HEK293 (cell line): ENCODE measurements at regions not wholly inside any gene's neighbourhood (a gene's known extent, or its start where the extent isn't known, plus 50 kb on each side); places are given as distances from the start of the nearest gene placed in this dataset.
"Not testable (repeated sequence)": the region's sequence is repeated elsewhere in the genome, so short reads cannot be mapped to it uniquely, and the experiment has no call there.

Source experiments
- CTCF ChIA-PET: fragments of 350-600 bp; formaldehyde crosslinking; extraction: SDS; loops from one replicate; lab custom pipeline; 2021; ENCODE audit warnings: antibody characterized with exemption; lab: Yijun Ruan, JAX
- POLR2A ChIA-PET: fragments of 300-600 bp; formaldehyde crosslinking; extraction: SDS; loops from one replicate; lab custom pipeline; 2020; ENCODE audit warnings: antibody characterized with exemption, inconsistent platforms; lab: Yijun Ruan, JAX
- H3K27ac ChIP-seq: fragments of 200-500 bp; sonication (Bioruptor generic); 2 replicates; pipeline ENCODE4 v1.5.1; 2014; ENCODE audit warnings: low read depth, low read length, control low read depth, inconsistent platforms; ENCODE audit errors: extremely low read depth
- H3K36me3 ChIP-seq, 2 experiments: fragments of 200-500 bp in 1 of 2; sonication (Bioruptor generic) in 1 of 2; 1 replicate in 1 of 2; 2 replicates in 1 of 2; pipeline ENCODE4 v1.5.1; 2014 to 2017; ENCODE audit warnings: inconsistent platforms in 2 of 2, low read length in 2 of 2; ENCODE audit not compliant: control insufficient read depth in 2 of 2, insufficient read depth in 1 of 2
- H3K4me1 ChIP-seq: fragments of 200-500 bp; sonication (Bioruptor generic); 2 replicates; pipeline ENCODE4 v1.5.1; 2014; ENCODE audit warnings: mild to moderate bottlenecking, low read length, inconsistent platforms; ENCODE audit not compliant: control insufficient read depth, insufficient read depth
- H3K4me3 ChIP-seq: 2 replicates; pipeline ENCODE4 v1.5.1; 2011; ENCODE audit warnings: low read depth, mild to moderate bottlenecking, control low read depth, low read length, moderate library complexity
- H3K9me3 ChIP-seq: fragments of 200-500 bp; sonication (Bioruptor generic); 2 replicates; pipeline ENCODE4 v1.5.1; 2014; ENCODE audit warnings: low read depth, low read length, inconsistent platforms; ENCODE audit not compliant: control insufficient read depth, insufficient read depth
- BCL11A ChIP-seq: fragments of 450-650 bp; formaldehyde crosslinking; IDR thresholded peaks from 2 replicates; pipeline ENCODE4 v1.5.1; 2016; ENCODE audit warnings: low read depth, missing biosample characterization, missing genetic modification characterization
- BCL11B ChIP-seq: fragments of 450-650 bp; formaldehyde crosslinking; IDR thresholded peaks from 2 replicates; pipeline ENCODE4 v1.5.1; 2016; ENCODE audit warnings: low read depth, missing biosample characterization, missing genetic modification characterization
- KLF8 ChIP-seq: fragments of 450-650 bp; formaldehyde crosslinking; IDR thresholded peaks from 2 replicates; pipeline ENCODE4 v1.5.1; 2016; ENCODE audit warnings: missing biosample characterization, missing genetic modification characterization
- OSR2 ChIP-seq: fragments of 450-650 bp; formaldehyde crosslinking; IDR thresholded peaks from 2 replicates; pipeline ENCODE4 v1.5.1; 2016; ENCODE audit warnings: missing biosample characterization, missing genetic modification characterization
- SP3 ChIP-seq: fragments of 450-650 bp; formaldehyde crosslinking; IDR thresholded peaks from 2 replicates; pipeline ENCODE4 v1.5.1; 2016; ENCODE audit warnings: missing biosample characterization, missing genetic modification characterization
- ZBTB17 ChIP-seq: fragments of 450-650 bp; formaldehyde crosslinking; IDR thresholded peaks from 2 replicates; pipeline ENCODE4 v1.5.1; 2016; ENCODE audit warnings: missing biosample characterization, missing genetic modification characterization
- ZNF174 ChIP-seq: fragments of 450-650 bp; formaldehyde crosslinking; IDR thresholded peaks from 2 replicates; pipeline ENCODE4 v1.5.0; 2017; ENCODE audit warnings: missing biosample characterization, mild to moderate bottlenecking, missing genetic modification characterization
- ZNF248 ChIP-seq: fragments of 450-650 bp; formaldehyde crosslinking; IDR thresholded peaks from 2 replicates; pipeline ENCODE4 v1.5.1; 2017; ENCODE audit warnings: missing biosample characterization, missing genetic modification characterization
- ZNF324 ChIP-seq: fragments of 450-650 bp; formaldehyde crosslinking; IDR thresholded peaks from 2 replicates; pipeline ENCODE4 v1.5.1; 2016; ENCODE audit warnings: missing biosample characterization, missing genetic modification characterization
- ZNF341 ChIP-seq: fragments of 450-650 bp; formaldehyde crosslinking; IDR thresholded peaks from 2 replicates; pipeline ENCODE4; 2016; ENCODE audit warnings: low read depth, missing biosample characterization, missing genetic modification characterization
- ZNF529 ChIP-seq: fragments of 450-650 bp; formaldehyde crosslinking; IDR thresholded peaks from 2 replicates; pipeline ENCODE4 v1.5.1; 2017; ENCODE audit warnings: missing genetic modification characterization, missing biosample characterization; ENCODE audit not compliant: insufficient replicate concordance
- ZNF530 ChIP-seq: fragments of 450-650 bp; formaldehyde crosslinking; IDR thresholded peaks from 2 replicates; pipeline ENCODE4 v1.5.1; 2016; ENCODE audit warnings: low read depth, missing biosample characterization, missing genetic modification characterization
- ZNF623 ChIP-seq: fragments of 450-650 bp; formaldehyde crosslinking; IDR thresholded peaks from 2 replicates; pipeline ENCODE4 v1.5.1; 2016; ENCODE audit warnings: missing biosample characterization, missing genetic modification characterization
- ZNF785 ChIP-seq: fragments of 450-650 bp; formaldehyde crosslinking; IDR thresholded peaks from 2 replicates; pipeline ENCODE4 v1.5.1; 2016; ENCODE audit warnings: missing biosample characterization, missing genetic modification characterization
- ZNF791 ChIP-seq: fragments of 450-650 bp; formaldehyde crosslinking; IDR thresholded peaks from 2 replicates; pipeline ENCODE4 v1.5.1; 2016; ENCODE audit warnings: missing biosample characterization, missing genetic modification characterization
- ZSCAN30 ChIP-seq: fragments of 450-650 bp; IDR thresholded peaks from 2 replicates; pipeline ENCODE4 v1.5.1; 2018; ENCODE audit warnings: missing biosample characterization, mild to moderate bottlenecking, missing genetic modification characterization, moderate library complexity
- TF ChIP-seq, protein P1 (sequence below): fragments of 450-650 bp; formaldehyde crosslinking; IDR thresholded peaks from 2 replicates; pipeline ENCODE4 v1.5.1; 2016; ENCODE audit warnings: missing biosample characterization, missing genetic modification characterization
- TF ChIP-seq, protein P2 (sequence below): fragments of 450-650 bp; formaldehyde crosslinking; IDR thresholded peaks from 2 replicates; pipeline ENCODE4 v1.5.1; 2016; ENCODE audit warnings: missing biosample characterization, missing genetic modification characterization
- TF ChIP-seq, protein P3 (sequence below): fragments of 450-650 bp; IDR thresholded peaks from 2 replicates; pipeline ENCODE4 v1.5.1; 2018; ENCODE audit warnings: missing biosample characterization, mild to moderate bottlenecking, missing genetic modification characterization
- TF ChIP-seq, protein P4 (sequence below): fragments of 450-650 bp; formaldehyde crosslinking; IDR thresholded peaks from 2 replicates; pipeline ENCODE4 v1.5.1; 2016; ENCODE audit warnings: missing biosample characterization, missing genetic modification characterization

DNA sequence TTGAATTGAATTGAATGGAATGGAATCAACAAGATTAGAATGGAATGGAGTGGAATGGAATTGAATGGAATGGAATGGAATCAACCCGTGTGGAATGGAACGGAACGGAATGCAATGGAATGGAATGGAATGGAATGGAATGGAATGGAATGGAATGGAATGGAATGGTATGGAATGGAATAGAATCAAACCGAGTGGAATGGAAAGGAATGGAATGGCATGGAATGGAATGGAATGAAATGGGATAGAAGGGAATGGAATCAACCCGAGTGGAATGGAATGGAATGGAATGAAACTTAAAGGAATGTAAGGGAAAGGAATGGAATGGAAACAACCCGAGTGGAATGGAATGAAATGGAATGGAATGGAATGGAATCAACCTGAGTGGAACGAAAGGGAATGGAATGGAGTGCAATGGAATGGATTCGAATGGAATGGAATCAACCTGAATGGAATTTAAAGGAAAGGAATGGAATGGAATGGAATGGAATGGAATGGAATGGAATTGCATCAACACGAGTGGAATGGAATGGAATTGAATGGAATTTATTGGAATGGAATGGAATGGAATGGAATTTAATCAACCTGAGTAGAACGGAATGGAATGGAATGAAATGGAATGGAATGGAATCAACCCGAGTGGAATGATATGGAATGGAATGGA is 1146.6 kb downstream of the RPIA start (continued):
- TF ChIP-seq, protein P1, sequence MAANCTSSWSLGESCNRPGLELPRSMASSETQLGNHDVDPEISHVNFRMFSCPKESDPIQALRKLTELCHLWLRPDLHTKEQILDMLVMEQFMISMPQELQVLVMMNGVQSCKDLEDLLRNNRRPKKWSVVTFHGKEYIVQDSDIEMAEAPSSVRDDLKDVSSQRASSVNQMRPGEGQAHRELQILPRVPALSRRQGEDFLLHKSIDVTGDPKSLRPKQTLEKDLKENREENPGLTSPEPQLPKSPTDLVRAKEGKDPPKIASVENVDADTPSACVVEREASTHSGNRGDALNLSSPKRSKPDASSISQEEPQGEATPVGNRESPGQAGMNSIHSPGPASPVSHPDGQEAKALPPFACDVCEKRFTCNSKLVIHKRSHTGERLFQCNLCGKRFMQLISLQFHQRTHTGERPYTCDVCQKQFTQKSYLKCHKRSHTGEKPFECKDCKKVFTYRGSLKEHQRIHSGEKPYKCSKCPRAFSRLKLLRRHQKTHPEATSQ (tag by site-specific recombination), result no peak
- no peak for TF ChIP-seq ZSCAN30 (tag by site-specific recombination)
- TF ChIP-seq ZNF529 (tag by site-specific recombination), result no peak
- TF ChIP-seq ZNF791 (tag by site-specific recombination), result no peak
- no peak for TF ChIP-seq OSR2
- TF ChIP-seq ZNF785, result no peak

DNA sequence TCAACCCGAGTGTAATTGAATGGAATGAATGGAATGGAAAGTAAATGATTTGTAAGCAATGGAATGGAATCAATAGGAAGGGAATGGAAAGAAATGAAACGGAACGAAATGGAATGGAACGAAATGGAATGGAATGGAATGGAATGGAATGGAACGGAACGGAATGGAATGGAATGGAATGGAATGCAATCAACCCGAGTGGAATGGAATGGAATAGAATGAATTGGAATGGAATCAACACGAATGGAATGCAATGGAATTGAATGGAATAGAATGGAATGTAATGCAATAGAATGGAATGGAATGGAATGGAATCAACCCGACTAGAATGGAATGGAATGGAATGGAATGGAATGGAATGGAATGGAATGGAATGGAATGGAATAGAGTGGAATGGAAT is 1148.7 kb downstream of the RPIA start:
- H3K9me3 ChIP-seq, POLR2A ChIA-PET, H3K4me3 ChIP-seq, CTCF ChIA-PET, H3K27ac ChIP-seq, H3K4me1 ChIP-seq, H3K36me3 ChIP-seq: not testable (repeated sequence)

DNA sequence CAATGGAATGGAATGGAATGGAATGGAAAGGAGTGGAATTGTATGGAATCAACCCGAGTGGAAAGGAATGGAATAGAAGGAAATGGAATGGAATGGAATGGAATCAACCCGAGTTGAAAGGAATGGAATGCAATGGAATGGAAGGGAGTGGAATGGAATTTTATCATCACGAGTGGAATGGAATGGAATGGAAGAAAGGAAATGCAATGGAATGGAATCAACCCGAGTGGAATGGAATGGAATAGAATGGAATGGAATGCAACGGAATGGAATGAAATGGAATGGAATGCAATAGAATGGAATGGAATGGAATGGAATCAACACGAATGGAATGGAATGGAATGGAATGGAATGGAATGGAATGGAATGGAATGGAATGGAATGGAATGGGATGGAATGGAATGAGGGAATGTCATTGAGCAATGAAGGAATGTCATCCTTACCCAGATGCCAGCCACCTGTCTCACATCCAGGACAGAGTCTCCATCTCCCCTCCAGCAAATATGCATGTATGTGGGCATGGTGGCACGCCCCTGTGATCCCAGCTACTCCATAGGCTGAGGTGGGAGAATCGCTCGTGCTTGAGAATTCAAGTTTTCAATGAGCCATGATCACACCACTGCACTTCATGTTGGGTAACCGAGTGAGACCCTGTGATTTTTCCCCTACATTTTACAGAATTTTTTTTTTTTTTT is 1149.5 kb downstream of the RPIA start:
- POLR2A ChIA-PET, H3K4me3 ChIP-seq, H3K36me3 ChIP-seq, H3K4me1 ChIP-seq, CTCF ChIA-PET, H3K9me3 ChIP-seq, H3K27ac ChIP-seq: not testable (repeated sequence)

DNA sequence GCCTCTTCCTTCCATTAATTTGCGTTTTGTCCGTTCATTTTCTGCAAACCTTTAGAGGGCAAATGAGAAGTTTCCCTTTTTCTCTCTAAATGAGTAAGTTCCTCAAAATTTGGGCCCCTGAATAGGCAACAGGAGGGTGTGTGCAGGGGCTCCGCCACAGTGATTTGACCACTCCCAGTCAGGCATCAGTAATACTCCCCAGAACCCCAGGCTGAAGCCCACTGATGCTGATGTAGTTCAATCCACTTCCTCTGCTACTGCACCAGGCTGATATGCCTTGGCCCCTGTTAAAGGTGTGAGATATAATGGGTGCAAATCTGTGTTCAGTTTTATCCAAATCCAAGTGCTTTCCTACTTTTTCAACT is 1150.0 kb downstream of the RPIA start:
- Histone ChIP-seq H3K4me1 (no peaks in the 10 kb centered on the region), H3K36me3 (no peaks in the 10 kb centered on the region), H3K27ac (no peak overlapping the region), H3K9me3 (peaks cover 3% of the 10 kb centered on the region; the same call in 1 of the 2 replicates), H3K4me3 (no peak overlapping the region)
- ChIA-PET CTCF (no interaction called here), POLR2A (no interaction called here)
- TF ChIP-seq, protein P2, sequence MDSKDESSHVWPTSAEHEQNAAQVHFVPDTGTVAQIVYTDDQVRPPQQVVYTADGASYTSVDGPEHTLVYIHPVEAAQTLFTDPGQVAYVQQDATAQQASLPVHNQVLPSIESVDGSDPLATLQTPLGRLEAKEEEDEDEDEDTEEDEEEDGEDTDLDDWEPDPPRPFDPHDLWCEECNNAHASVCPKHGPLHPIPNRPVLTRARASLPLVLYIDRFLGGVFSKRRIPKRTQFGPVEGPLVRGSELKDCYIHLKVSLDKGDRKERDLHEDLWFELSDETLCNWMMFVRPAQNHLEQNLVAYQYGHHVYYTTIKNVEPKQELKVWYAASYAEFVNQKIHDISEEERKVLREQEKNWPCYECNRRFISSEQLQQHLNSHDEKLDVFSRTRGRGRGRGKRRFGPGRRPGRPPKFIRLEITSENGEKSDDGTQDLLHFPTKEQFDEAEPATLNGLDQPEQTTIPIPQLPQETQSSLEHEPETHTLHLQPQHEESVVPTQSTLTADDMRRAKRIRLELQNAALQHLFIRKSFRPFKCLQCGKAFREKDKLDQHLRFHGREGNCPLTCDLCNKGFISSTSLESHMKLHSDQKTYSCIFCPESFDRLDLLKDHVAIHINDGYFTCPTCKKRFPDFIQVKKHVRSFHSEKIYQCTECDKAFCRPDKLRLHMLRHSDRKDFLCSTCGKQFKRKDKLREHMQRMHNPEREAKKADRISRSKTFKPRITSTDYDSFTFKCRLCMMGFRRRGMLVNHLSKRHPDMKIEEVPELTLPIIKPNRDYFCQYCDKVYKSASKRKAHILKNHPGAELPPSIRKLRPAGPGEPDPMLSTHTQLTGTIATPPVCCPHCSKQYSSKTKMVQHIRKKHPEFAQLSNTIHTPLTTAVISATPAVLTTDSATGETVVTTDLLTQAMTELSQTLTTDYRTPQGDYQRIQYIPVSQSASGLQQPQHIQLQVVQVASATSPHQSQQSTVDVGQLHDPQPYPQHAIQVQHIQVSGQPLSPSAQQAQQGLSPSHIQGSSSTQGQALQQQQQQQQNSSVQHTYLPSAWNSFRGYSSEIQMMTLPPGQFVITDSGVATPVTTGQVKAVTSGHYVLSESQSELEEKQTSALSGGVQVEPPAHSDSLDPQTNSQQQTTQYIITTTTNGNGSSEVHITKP (tag by site-specific recombination), result no peak
- no peak for TF ChIP-seq KLF8 (tag by site-specific recombination)
- no peak for TF ChIP-seq BCL11B
- TF ChIP-seq SP3, result no peak
- no peak for TF ChIP-seq ZNF341 (tag by site-specific recombination)
- no peak for TF ChIP-seq ZBTB17 (tag by site-specific recombination)
- no peak for TF ChIP-seq ZNF248 (tag by site-specific recombination)
- no peak for TF ChIP-seq BCL11A (tag by site-specific recombination)
- TF ChIP-seq ZNF174, result no peak
- TF ChIP-seq, protein P3, sequence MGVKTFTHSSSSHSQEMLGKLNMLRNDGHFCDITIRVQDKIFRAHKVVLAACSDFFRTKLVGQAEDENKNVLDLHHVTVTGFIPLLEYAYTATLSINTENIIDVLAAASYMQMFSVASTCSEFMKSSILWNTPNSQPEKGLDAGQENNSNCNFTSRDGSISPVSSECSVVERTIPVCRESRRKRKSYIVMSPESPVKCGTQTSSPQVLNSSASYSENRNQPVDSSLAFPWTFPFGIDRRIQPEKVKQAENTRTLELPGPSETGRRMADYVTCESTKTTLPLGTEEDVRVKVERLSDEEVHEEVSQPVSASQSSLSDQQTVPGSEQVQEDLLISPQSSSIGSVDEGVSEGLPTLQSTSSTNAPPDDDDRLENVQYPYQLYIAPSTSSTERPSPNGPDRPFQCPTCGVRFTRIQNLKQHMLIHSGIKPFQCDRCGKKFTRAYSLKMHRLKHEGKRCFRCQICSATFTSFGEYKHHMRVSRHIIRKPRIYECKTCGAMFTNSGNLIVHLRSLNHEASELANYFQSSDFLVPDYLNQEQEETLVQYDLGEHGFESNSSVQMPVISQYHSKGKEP (tag by site-specific recombination), result no peak
- no peak for TF ChIP-seq ZNF324 (tag by site-specific recombination)
- TF ChIP-seq ZNF623, result no peak
- TF ChIP-seq, protein P4, sequence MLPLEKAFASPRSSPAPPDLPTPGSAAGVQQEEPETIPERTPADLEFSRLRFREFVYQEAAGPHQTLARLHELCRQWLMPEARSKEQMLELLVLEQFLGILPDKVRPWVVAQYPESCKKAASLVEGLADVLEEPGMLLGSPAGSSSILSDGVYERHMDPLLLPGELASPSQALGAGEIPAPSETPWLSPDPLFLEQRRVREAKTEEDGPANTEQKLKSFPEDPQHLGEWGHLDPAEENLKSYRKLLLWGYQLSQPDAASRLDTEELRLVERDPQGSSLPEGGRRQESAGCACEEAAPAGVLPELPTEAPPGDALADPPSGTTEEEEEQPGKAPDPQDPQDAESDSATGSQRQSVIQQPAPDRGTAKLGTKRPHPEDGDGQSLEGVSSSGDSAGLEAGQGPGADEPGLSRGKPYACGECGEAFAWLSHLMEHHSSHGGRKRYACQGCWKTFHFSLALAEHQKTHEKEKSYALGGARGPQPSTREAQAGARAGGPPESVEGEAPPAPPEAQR (tag by site-specific recombination), result no peak
- no peak for TF ChIP-seq ZNF530 (tag by site-specific recombination)
